Gastroesophageal sphincter (tissue), 4 donors: ENCODE measurements at regions not wholly inside any gene's neighbourhood (a gene's known extent, or its start where the extent isn't known, plus 50 kb on each side); places are given as distances from the start of the nearest gene placed in this dataset.
A peak's percentile ranks its signal among the peaks of the same experiment; 100 is the strongest.

ENCODE experiments used
- ATAC-seq: fragments of 150-250 bp; one replicate; pipeline ENCODE4 v1.9.1; 2016; ENCODE audit warnings: mild to moderate bottlenecking, moderate library complexity
- H3K27ac ChIP-seq, 4 donors: fragments of 200-600 bp; sonication (generic) in 3 of 4; 1 replicate in 3 of 4; 2 replicates in 1 of 4; pipeline ENCODE4 v1.5.1; 2016 to 2019
- H3K27me3 ChIP-seq: fragments of 200-600 bp; sonication (generic); one replicate; pipeline ENCODE4 v1.5.1; 2019
- H3K36me3 ChIP-seq, 2 donors: fragments of 200-600 bp; sonication (generic); one replicate each; pipeline ENCODE4 v1.5.1; 2019; ENCODE audit warnings: control low read depth in 1 of 2
- H3K4me1 ChIP-seq, 3 donors: fragments of 200-600 bp; sonication (generic); 1 replicate in 2 of 3; 2 replicates in 1 of 3; pipeline ENCODE4 v1.5.1; 2016 to 2019; ENCODE audit warnings: control low read depth in 2 of 3
- H3K4me3 ChIP-seq, 2 donors: fragments of 200-600 bp; sonication (generic); one replicate each; pipeline ENCODE4 v1.5.1; 2019; ENCODE audit warnings: mild to moderate bottlenecking in 1 of 2, moderate library complexity in 1 of 2
- H3K9me3 ChIP-seq, 3 donors: fragments of 200-600 bp; sonication (generic); one replicate each; pipeline ENCODE4 v1.5.1; 2017 to 2019; ENCODE audit warnings: control low read depth in 2 of 3
- EP300 ChIP-seq: sonication (generic); formaldehyde crosslinking; IDR thresholded peaks from one replicate; pipeline ENCODE4 v1.6.1; 2017; ENCODE audit warnings: antibody characterized with exemption, mild to moderate bottlenecking
- POLR2A ChIP-seq, 2 donors: fragments of 450-650 bp; IDR thresholded peaks; one replicate each; pipeline ENCODE4 v1.6.1; 2017; ENCODE audit warnings: antibody characterized with exemption in 2 of 2, mild to moderate bottlenecking in 2 of 2, moderate library complexity in 1 of 2
- POLR2AphosphoS5 ChIP-seq: sonication (generic); formaldehyde crosslinking; IDR thresholded peaks from one replicate; pipeline ENCODE4 v1.6.1; 2017; ENCODE audit warnings: antibody characterized with exemption
- WGBS, 2 donors: methylation state at CpG; one replicate each; pipeline ENCODE4 v1.1.5; 2018; ENCODE audit warnings: low coverage in 1 of 2; 5-methylcytosine and 5-hydroxymethylcytosine counted together
- TF ChIP-seq, protein P1 (sequence below), 4 experiments: fragments of 200-600 bp in 2 of 4; fragments of 450-650 bp in 2 of 4; sonication (generic) in 1 of 4; IDR thresholded peaks; one replicate each; pipeline ENCODE4 v1.5.1; 2017 to 2019; ENCODE audit warnings: antibody characterized with exemption in 4 of 4, mild to moderate bottlenecking in 2 of 4, moderate library complexity in 2 of 4

DNA sequence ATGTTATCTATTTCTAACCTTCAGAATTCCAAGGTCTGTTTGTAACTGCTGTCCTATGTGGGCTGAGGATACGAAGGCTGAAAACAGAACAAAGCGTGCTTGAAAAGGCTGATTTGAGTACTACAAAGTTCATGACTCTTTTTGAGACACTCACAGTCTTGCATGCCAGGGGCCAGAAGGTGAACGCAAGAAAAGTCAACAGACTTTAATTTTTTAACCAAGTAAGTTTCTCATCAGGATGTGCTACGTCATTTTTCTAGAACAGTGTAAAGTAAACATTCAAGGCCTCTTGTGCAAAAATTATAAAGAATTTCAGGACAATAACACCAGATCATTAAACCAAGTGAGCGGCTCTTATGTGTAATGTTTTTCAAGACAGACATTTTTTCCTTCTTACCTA is 163.5 kb downstream of the COG6 start:
- WGBS, 2 donors: 61 to 62% methylated on average over 5 of the region's 5 CpGs
- H3K27me3 ChIP-seq: no peaks in the 10 kb centered on the region
- no peaks in the 10 kb centered on the region for H3K9me3 ChIP-seq
- TF ChIP-seq, protein P1, sequence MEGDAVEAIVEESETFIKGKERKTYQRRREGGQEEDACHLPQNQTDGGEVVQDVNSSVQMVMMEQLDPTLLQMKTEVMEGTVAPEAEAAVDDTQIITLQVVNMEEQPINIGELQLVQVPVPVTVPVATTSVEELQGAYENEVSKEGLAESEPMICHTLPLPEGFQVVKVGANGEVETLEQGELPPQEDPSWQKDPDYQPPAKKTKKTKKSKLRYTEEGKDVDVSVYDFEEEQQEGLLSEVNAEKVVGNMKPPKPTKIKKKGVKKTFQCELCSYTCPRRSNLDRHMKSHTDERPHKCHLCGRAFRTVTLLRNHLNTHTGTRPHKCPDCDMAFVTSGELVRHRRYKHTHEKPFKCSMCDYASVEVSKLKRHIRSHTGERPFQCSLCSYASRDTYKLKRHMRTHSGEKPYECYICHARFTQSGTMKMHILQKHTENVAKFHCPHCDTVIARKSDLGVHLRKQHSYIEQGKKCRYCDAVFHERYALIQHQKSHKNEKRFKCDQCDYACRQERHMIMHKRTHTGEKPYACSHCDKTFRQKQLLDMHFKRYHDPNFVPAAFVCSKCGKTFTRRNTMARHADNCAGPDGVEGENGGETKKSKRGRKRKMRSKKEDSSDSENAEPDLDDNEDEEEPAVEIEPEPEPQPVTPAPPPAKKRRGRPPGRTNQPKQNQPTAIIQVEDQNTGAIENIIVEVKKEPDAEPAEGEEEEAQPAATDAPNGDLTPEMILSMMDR (IDR thresholded peaks at IDR 0.05): no peak
- TF ChIP-seq POLR2A (IDR thresholded peaks at IDR 0.05) (no peak), POLR2AphosphoS5 (no peak), EP300 (no peak)
- peak; percentile 47 for ATAC-seq
- H3K27ac ChIP-seq: no peak overlapping the region
- no peaks in the 10 kb centered on the region for H3K36me3 ChIP-seq
- no peak overlapping the region for H3K4me3 ChIP-seq
- H3K4me1 ChIP-seq: peaks cover 0 to 10% (median 0%) of the 10 kb centered on the region in 3 donors

DNA sequence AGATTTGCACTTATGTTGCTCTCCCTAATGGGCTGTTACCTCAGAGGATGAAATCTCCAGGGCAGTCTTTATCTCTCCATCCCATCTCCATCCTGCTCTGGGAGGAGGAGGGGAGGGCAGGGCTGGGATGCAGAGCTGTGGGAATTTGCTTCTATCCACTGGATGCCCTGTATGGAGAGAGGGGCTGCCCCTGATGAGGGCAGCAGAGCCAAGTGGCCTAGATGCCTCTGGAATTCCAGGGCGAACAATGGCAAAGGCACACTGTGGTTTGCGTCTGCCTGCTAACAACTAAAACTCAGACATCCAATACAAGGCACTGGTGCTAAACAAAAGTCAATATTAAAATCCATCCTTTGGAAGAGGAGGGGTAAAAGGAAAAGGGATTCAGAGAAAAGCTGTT is 165.1 kb downstream of the COG6 start:
- H3K4me3 ChIP-seq: no peak overlapping the region
- no peak for ATAC-seq
- no peak overlapping the region for H3K27ac ChIP-seq
- no peak for TF ChIP-seq POLR2AphosphoS5
- TF ChIP-seq POLR2A (IDR thresholded peaks at IDR 0.05): no peak
- TF ChIP-seq, protein P1 (IDR thresholded peaks at IDR 0.05): no peak
- no peak for TF ChIP-seq EP300
- WGBS, 2 donors: 90 to 100% methylated on average over 1 to 2 of the region's 2 CpGs
- no peaks in the 10 kb centered on the region for H3K27me3 ChIP-seq
- no peaks in the 10 kb centered on the region for H3K9me3 ChIP-seq
- no peaks in the 10 kb centered on the region for H3K36me3 ChIP-seq
- peaks cover 0 to under 1% (median 0%) of the 10 kb centered on the region in 3 donors for H3K4me1 ChIP-seq

DNA sequence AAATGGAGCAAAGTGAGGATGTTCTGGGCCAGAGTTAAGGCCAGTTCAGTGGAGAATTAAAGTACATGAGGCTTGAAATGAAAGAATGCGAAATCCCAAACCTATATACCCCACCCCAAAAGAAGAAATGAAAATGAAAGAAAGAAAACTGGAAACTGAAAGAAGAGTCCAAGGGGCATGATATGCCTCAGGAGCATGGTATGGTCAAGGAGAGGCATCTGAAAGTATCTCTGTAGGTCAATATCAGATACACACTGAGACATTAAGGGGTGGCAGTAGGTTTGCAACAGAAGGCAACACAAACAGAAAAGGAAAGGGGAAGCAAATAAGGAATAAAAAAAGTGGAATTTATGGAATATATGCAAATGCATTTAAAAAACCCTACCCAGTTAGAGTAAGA is 166.5 kb downstream of the COG6 start:
- no peaks in the 10 kb centered on the region for H3K27me3 ChIP-seq
- no peaks in the 10 kb centered on the region for H3K9me3 ChIP-seq
- ATAC-seq: no peak
- no peaks in the 10 kb centered on the region for H3K36me3 ChIP-seq
- 93 to 100% methylated on average over 1 of the region's 1 CpG for WGBS, 2 donors
- no peak overlapping the region for H3K4me3 ChIP-seq
- no peaks in the 10 kb centered on the region for H3K4me1 ChIP-seq
- H3K27ac ChIP-seq: no peak overlapping the region
- TF ChIP-seq EP300 (no peak), POLR2A (IDR thresholded peaks at IDR 0.05) (no peak), POLR2AphosphoS5 (no peak)
- TF ChIP-seq, protein P1 (IDR thresholded peaks at IDR 0.05): no peak

DNA sequence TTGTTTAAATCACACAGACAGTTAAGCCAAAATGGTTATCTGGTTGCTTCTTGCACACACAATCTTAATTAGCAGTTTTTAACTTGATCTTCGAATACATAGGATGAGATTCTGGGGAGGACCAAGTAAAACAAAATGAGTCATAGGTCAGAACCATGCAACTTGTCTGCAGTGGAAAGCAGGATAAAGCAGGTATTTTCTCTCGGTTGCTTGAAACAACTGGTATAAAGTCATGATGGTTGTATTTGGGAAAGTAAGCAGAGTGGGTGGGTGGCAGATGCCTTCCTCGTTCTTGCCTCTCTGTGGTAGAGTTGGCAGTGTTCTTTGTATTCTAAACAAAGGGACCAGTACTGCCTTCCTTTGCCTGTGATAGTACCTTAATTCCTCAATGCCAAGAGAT is 167.0 kb downstream of the COG6 start:
- H3K4me1 ChIP-seq: no peaks in the 10 kb centered on the region
- H3K4me3 ChIP-seq: no peak overlapping the region
- 69 to 93% methylated on average over 2 to 3 of the region's 3 CpGs for WGBS, 2 donors
- no peak for TF ChIP-seq POLR2AphosphoS5
- TF ChIP-seq, protein P1 (IDR thresholded peaks at IDR 0.05): no peak
- TF ChIP-seq EP300: no peak
- no peak for TF ChIP-seq POLR2A (IDR thresholded peaks at IDR 0.05)
- no peaks in the 10 kb centered on the region for H3K27me3 ChIP-seq
- H3K9me3 ChIP-seq: no peaks in the 10 kb centered on the region
- H3K27ac ChIP-seq: no peak overlapping the region
- no peaks in the 10 kb centered on the region for H3K36me3 ChIP-seq
- no peak for ATAC-seq

DNA sequence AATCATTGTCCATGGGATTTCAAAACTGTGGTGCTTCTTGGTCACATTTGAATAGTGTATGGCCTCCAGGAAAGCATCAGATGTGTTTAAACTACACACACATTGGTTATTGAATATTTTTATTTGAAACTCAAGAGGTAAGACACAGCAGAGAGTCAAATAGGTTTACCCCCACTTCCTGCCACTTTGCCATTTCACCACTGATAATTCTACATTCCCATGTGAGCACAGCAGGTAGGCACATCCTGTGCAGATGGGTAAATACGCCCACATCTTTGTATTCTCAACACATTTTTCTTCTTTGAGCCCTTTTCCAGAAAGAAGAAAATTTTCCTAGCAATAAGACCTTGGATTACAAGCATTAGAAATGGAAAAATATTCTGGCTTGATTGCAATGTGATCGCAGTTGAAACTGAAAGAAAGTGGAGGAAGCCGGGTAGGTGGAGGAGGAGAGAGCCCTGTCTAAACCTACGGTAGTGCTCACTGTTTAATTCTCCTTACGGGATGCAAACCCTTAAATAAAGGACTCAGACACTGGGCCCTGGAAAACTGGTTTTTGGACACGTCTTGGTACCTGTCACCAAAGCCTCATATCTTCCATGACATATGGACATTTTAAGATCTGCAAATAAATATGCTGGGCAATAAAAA is 167.7 kb downstream of the COG6 start:
- H3K4me1 ChIP-seq: no peaks in the 10 kb centered on the region
- no peaks in the 10 kb centered on the region for H3K9me3 ChIP-seq
- no peaks in the 10 kb centered on the region for H3K27me3 ChIP-seq
- TF ChIP-seq, protein P1 (IDR thresholded peaks at IDR 0.05): no peak
- no peak overlapping the region for H3K4me3 ChIP-seq
- no peaks in the 10 kb centered on the region for H3K36me3 ChIP-seq
- no peak overlapping the region for H3K27ac ChIP-seq
- ATAC-seq: no peak
- WGBS, 2 donors: 88 to 94% methylated on average over 2 to 6 of the region's 6 CpGs
